Loucy (cell line): ENCODE measurements at regions not wholly inside any gene's neighbourhood (a gene's known extent, or its start where the extent isn't known, plus 50 kb on each side); places are given as distances from the start of the nearest gene placed in this dataset.
"Not testable (repeated sequence)": the region's sequence is repeated elsewhere in the genome, so short reads cannot be mapped to it uniquely, and the experiment has no call there.

Experiments
- H2AFZ ChIP-seq: fragments of 200-600 bp; sonication (generic); 2 replicates; pipeline ENCODE4 v1.6.0; 2016; ENCODE audit warnings: antibody characterized with exemption, mild to moderate bottlenecking, low read length, moderate library complexity
- H3F3A ChIP-seq: fragments of 200-600 bp; 2 replicates; pipeline ENCODE4 v1.6.0; 2016; ENCODE audit warnings: antibody characterized with exemption, low read depth, mild to moderate bottlenecking
- H3K27me3 ChIP-seq: fragments of 200-600 bp; sonication (generic); 2 replicates; pipeline ENCODE4 v1.6.1; 2014; ENCODE audit warnings: low read length, mild to moderate bottlenecking; ENCODE audit not compliant: insufficient read depth, poor library complexity, severe bottlenecking
- H3K36me3 ChIP-seq: fragments of 200-600 bp; sonication (generic); 2 replicates; pipeline ENCODE4 v1.6.1; 2016; ENCODE audit warnings: low read length; ENCODE audit not compliant: insufficient read depth
- H3K4me1 ChIP-seq: fragments of 200-600 bp; sonication (generic); 2 replicates; pipeline ENCODE4 v1.5.1; 2014; ENCODE audit warnings: low read length, mild to moderate bottlenecking; ENCODE audit not compliant: insufficient read depth, poor library complexity, severe bottlenecking
- H3K4me2 ChIP-seq: fragments of 200-600 bp; sonication (generic); 2 replicates; pipeline ENCODE4 v1.6.0; 2014; ENCODE audit warnings: antibody characterized with exemption, low read length, low read depth, mild to moderate bottlenecking; ENCODE audit not compliant: poor library complexity, severe bottlenecking
- H3K4me3 ChIP-seq: fragments of 200-600 bp; sonication (generic); 2 replicates; pipeline ENCODE4 v1.5.1; 2014; ENCODE audit warnings: low read length, mild to moderate bottlenecking, mixed read lengths; ENCODE audit not compliant: poor library complexity, severe bottlenecking
- H3K79me2 ChIP-seq: fragments of 200-600 bp; sonication (generic); 2 replicates; pipeline ENCODE4 v1.6.1; 2014; ENCODE audit warnings: low read length; ENCODE audit not compliant: insufficient read depth
- H3K9ac ChIP-seq: fragments of 200-600 bp; sonication (generic); 2 replicates; pipeline ENCODE4 v1.6.0; 2014; ENCODE audit warnings: mild to moderate bottlenecking, low read depth, low read length, moderate library complexity; ENCODE audit not compliant: poor library complexity, severe bottlenecking
- H3K9me2 ChIP-seq: fragments of 200-600 bp; sonication (generic); replicated peaks from 2 replicates; pipeline ENCODE4 v1.6.1; 2016; ENCODE audit warnings: low read depth, low read length, mixed read lengths
- H3K9me3 ChIP-seq: fragments of 200-600 bp; sonication (generic); 2 replicates; pipeline ENCODE4 v1.6.1; 2014; ENCODE audit warnings: mild to moderate bottlenecking, antibody characterized with exemption, low read length, low read depth; ENCODE audit not compliant: insufficient read depth
- H4K20me1 ChIP-seq: fragments of 200-600 bp; sonication (generic); 2 replicates; pipeline ENCODE4 v1.6.0; 2014; ENCODE audit warnings: antibody characterized with exemption, low read length, mild to moderate bottlenecking; ENCODE audit not compliant: insufficient read depth, poor library complexity, severe bottlenecking
- CTCF ChIP-seq: fragments of 200-600 bp; sonication (generic); conservative IDR thresholded peaks from 2 replicates; pipeline ENCODE4 v1.5.1; 2014; ENCODE audit warnings: mild to moderate bottlenecking, antibody characterized with exemption, low read length
- EZH2phosphoT487 ChIP-seq: fragments of 200-600 bp; IDR thresholded peaks from 2 replicates; pipeline ENCODE4 v1.6.1; 2018; ENCODE audit warnings: antibody characterized with exemption, mild to moderate bottlenecking, moderate library complexity, borderline replicate concordance

- TF ChIP-seq EZH2phosphoT487 = no peak
- TF ChIP-seq CTCF = no peak
- Histone ChIP-seq H2AFZ (no peak overlapping the region), H3K4me3 (no peak overlapping the region), H3K9me3 (no peaks in the 10 kb centered on the region), H3K4me2 (no peak overlapping the region), H3K4me1 (no peaks in the 10 kb centered on the region), H3K9me2 (no peaks in the 10 kb centered on the region), H3K36me3 (no peaks in the 10 kb centered on the region), H3K27me3 (no peaks in the 10 kb centered on the region), H4K20me1 (no peaks in the 10 kb centered on the region), H3K79me2 (no peaks in the 10 kb centered on the region), H3K9ac (no peak overlapping the region), H3F3A (no peaks in the 10 kb centered on the region)
Measured at GRCh38 chr11:103610435-103610834, 426.0 kb upstream of the DDI1 start.

- not testable (repeated sequence) for H3K4me2 ChIP-seq, H3K27me3 ChIP-seq, H4K20me1 ChIP-seq, H3K4me3 ChIP-seq, H3K79me2 ChIP-seq, H3K36me3 ChIP-seq, H2AFZ ChIP-seq, H3K9ac ChIP-seq, H3K9me3 ChIP-seq, H3F3A ChIP-seq, H3K4me1 ChIP-seq, H3K9me2 ChIP-seq
Measured at GRCh38 chr11:103611526-103612260, 424.7 kb upstream of the DDI1 start.

GRCh38 chr11:103612451-103612850 is 424.0 kb upstream of the DDI1 start:
- not testable (repeated sequence) for H3K9me2 ChIP-seq, H3K4me2 ChIP-seq, H3K4me3 ChIP-seq, H3K9ac ChIP-seq, H4K20me1 ChIP-seq, H2AFZ ChIP-seq, H3K9me3 ChIP-seq, H3K4me1 ChIP-seq, H3F3A ChIP-seq, H3K27me3 ChIP-seq, H3K36me3 ChIP-seq, H3K79me2 ChIP-seq

- not testable (repeated sequence) for H3K36me3 ChIP-seq, H3K9me3 ChIP-seq, H3K4me3 ChIP-seq, H3K4me1 ChIP-seq, H3K9me2 ChIP-seq, H3K4me2 ChIP-seq, H3K79me2 ChIP-seq, H3K27me3 ChIP-seq, H2AFZ ChIP-seq, H3K9ac ChIP-seq, H4K20me1 ChIP-seq, H3F3A ChIP-seq
Measured at GRCh38 chr11:103616586-103616985, 419.9 kb upstream of the DDI1 start.
